Nephron progenitor cell (in vitro differentiated cells): ENCODE measurements at regions not wholly inside any gene's neighbourhood (a gene's known extent, or its start where the extent isn't known, plus 50 kb on each side); places are given as distances from the start of the nearest gene placed in this dataset.

Experiments
- DNase-seq: peaks from one replicate; pipeline ENCODE4 v3.0.0; 2021
- H3K27ac Mint-ChIP-seq: 2 replicates; pipeline ENCODE4 v1.8.0; 2021; ENCODE audit warnings: mild to moderate bottlenecking, moderate library complexity, mixed read lengths
- H3K27me3 Mint-ChIP-seq: 2 replicates; pipeline ENCODE4 v1.8.0; 2021; ENCODE audit warnings: mild to moderate bottlenecking, low read depth, mixed read lengths; ENCODE audit not compliant: poor library complexity
- H3K36me3 Mint-ChIP-seq: 2 replicates; pipeline ENCODE4 v1.8.0; 2021; ENCODE audit warnings: low read depth, mixed read lengths
- H3K4me1 Mint-ChIP-seq: 2 replicates; pipeline ENCODE4 v1.8.0; 2021; ENCODE audit warnings: mixed read lengths
- H3K4me3 Mint-ChIP-seq: 2 replicates; pipeline ENCODE4 v1.8.0; 2021; ENCODE audit warnings: mild to moderate bottlenecking, moderate library complexity, mixed read lengths
- H3K9me3 Mint-ChIP-seq: 2 replicates; pipeline ENCODE4 v1.8.0; 2021; ENCODE audit warnings: mild to moderate bottlenecking, moderate library complexity, mixed read lengths
- TF ChIP-seq, protein P1 (sequence below): fragments of 200-600 bp; sonication (generic); IDR thresholded peaks from 2 replicates; pipeline ENCODE4 v1.5.0; 2021; ENCODE audit warnings: antibody characterized with exemption

DNA sequence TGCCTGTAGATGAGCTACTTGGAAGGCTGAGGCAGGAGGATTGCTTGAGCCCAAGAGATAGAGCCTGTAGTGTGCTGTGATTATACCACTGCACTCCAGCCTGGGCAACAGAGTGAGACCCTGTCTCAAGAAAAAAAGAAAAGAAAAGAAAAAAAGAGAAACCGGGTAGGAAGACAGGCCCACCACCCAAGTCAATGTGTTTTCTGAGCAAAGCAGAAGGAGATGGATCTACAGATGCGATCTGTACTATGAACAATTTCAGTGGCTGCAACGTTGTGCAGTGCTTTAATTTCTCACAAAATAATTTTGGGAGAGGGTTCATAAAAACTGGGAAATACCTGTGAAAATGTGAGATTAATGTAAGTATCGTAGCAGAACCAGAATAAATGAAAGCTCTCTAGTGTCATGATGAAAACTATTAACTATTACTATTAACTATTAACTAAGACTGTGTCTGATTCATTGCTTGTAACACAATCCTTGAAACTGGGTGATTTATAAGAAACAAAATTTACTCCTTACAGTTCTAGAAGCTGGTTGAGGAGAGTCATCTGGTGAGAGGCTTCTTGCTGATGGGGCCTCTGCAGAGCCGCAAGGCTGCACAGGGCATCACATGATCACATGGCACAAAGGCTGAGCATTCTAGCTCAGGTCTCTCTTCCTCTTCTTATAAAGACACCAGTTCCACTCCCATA, 233.1 kb upstream of the ZNF217 start:
- Mint-ChIP-seq H3K27ac (peak overlapping the region; percentile 90), H3K4me3 (no peak overlapping the region), H3K9me3 (peaks cover 4% of the 10 kb centered on the region), H3K4me1 (peaks cover 44% of the 10 kb centered on the region), H3K36me3 (no peaks in the 10 kb centered on the region), H3K27me3 (peaks cover 10% of the 10 kb centered on the region)
- DNase-seq = no peak
- TF ChIP-seq, protein P1, sequence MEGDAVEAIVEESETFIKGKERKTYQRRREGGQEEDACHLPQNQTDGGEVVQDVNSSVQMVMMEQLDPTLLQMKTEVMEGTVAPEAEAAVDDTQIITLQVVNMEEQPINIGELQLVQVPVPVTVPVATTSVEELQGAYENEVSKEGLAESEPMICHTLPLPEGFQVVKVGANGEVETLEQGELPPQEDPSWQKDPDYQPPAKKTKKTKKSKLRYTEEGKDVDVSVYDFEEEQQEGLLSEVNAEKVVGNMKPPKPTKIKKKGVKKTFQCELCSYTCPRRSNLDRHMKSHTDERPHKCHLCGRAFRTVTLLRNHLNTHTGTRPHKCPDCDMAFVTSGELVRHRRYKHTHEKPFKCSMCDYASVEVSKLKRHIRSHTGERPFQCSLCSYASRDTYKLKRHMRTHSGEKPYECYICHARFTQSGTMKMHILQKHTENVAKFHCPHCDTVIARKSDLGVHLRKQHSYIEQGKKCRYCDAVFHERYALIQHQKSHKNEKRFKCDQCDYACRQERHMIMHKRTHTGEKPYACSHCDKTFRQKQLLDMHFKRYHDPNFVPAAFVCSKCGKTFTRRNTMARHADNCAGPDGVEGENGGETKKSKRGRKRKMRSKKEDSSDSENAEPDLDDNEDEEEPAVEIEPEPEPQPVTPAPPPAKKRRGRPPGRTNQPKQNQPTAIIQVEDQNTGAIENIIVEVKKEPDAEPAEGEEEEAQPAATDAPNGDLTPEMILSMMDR = no peak

DNA sequence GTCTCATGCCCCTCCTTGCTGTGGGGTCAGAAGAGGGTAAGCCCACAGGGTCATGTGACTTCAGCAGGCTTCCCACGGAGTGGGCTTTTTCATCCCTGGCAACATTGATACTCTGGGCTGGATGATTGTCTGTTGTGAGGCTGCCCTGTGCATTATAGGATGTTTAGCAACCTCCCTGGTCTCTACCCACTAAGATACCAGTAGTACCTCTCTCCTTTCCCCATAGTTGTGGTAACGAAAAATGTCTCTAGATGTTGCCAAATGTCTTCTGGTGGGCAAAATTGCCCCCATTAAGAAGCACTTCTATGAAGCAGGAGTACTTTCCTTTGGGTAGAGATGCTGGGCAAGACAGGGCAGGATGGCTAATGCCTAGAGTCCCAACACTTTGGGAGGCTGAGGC, 232.5 kb upstream of the ZNF217 start:
- no peak overlapping the region for H3K4me3 Mint-ChIP-seq
- peaks cover 10% of the 10 kb centered on the region for H3K27me3 Mint-ChIP-seq
- peak overlapping the region; percentile 27 for H3K27ac Mint-ChIP-seq
- peaks cover 44% of the 10 kb centered on the region for H3K4me1 Mint-ChIP-seq
- no peaks in the 10 kb centered on the region for H3K36me3 Mint-ChIP-seq
- no peak for DNase-seq
- TF ChIP-seq, protein P1 = no peak
- peaks cover 4% of the 10 kb centered on the region for H3K9me3 Mint-ChIP-seq

DNA sequence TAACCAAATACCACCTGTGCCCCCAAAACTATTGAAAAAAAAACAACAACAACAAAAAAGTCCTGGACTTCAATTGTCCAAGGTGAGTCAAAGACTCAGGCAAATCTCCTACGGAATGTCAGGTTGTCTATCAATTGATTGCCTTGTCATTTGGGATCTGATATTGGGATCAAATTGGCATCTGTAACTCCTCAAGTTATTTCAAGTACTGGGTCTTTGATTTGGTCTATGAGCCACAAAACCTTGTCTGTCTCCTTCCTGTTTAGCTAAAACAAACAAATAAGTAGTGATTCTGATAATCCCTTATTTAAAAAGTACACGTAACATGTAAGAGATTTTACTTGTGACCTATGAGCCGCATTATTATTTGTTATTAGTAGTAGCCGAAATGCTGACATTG, 231.6 kb upstream of the ZNF217 start:
- H3K4me3 Mint-ChIP-seq = no peak overlapping the region
- TF ChIP-seq, protein P1 = no peak
- no peaks in the 10 kb centered on the region for H3K36me3 Mint-ChIP-seq
- peaks cover 10% of the 10 kb centered on the region for H3K27me3 Mint-ChIP-seq
- peaks cover 4% of the 10 kb centered on the region for H3K9me3 Mint-ChIP-seq
- no peak for DNase-seq
- peaks cover 41% of the 10 kb centered on the region for H3K4me1 Mint-ChIP-seq
- no peak overlapping the region for H3K27ac Mint-ChIP-seq

DNA sequence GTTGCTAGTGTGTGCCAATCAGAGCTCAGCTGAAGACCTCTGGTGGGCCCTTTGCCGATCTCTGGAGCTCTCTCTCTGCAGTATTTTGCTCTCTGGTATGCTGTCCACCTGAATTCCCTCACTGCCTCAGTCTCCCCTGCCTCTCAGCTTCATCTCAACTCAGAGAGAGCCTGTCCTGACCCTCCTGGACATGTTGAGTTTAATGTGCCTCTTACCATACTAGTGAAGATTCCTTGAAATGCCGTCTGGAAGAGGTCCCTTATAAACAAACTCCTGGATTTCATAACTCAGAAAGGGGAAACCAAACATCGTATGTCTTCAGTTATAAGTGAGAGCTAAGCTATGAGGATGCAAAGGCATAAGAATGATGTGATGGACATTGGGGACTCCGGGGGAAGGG, 231.1 kb upstream of the ZNF217 start:
- H3K27me3 Mint-ChIP-seq = peaks cover 10% of the 10 kb centered on the region
- no peak overlapping the region for H3K27ac Mint-ChIP-seq
- peaks cover 36% of the 10 kb centered on the region for H3K4me1 Mint-ChIP-seq
- H3K9me3 Mint-ChIP-seq = peaks cover 4% of the 10 kb centered on the region
- TF ChIP-seq, protein P1 = no peak
- DNase-seq = no peak
- no peak overlapping the region for H3K4me3 Mint-ChIP-seq
- no peaks in the 10 kb centered on the region for H3K36me3 Mint-ChIP-seq

DNA sequence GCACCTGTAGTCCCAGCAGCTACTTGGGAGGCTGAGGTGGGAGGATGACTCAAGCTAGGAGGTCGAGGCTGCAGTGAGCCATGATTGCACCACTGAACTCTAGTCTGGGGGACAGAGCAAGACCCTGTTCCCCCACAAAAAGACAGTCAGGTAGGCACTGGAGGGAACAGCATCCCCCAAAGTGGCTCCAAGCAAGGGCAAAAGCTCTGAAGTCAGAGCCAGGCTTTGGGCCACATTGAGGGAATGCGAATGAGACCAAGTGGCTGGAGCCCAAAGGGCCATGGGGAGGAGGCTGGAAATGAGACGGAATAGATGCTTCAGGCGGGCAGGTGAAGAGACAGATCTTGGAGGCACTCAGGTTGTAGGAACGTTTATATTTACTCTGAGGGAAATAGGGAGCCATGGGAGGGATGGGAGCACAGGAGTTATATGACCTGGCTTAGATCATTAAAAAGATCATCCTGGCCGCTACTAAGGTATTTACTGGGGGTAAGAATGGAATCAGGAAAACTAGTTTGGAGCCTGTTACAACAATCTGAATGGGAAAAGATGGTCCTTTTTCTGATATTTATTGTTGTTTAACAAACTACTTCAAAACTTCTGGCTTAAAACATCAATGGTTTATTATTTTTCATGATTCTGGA, 229.6 kb upstream of the ZNF217 start:
- Mint-ChIP-seq H3K27me3 (peaks cover 10% of the 10 kb centered on the region), H3K4me1 (peaks cover 21% of the 10 kb centered on the region), H3K36me3 (peaks cover under 1% of the 10 kb centered on the region), H3K9me3 (peaks cover 19% of the 10 kb centered on the region), H3K27ac (no peak overlapping the region), H3K4me3 (no peak overlapping the region)
- TF ChIP-seq, protein P1 = no peak
- DNase-seq = no peak

DNA sequence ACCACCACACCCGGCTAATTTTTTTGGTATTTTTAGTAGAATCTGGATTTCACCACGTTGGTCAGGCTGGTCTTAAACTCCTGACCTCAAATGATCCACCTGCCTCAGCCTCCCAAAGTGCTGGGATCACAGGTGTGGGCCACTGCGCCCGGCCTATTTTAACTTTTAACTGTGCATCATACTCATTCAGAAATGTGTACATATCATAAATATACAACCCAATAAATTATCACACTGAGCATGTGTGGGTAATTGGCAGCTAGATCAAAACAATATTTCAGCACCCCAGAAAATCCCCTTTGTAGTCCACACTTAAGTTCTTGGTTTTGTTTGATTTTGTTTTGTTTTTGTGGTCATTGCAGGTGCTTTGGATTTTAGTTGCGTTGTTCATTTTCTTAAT, 228.9 kb upstream of the ZNF217 start:
- Mint-ChIP-seq H3K9me3 (peaks cover 26% of the 10 kb centered on the region), H3K36me3 (peaks cover 6% of the 10 kb centered on the region), H3K4me3 (no peak overlapping the region), H3K4me1 (peaks cover 13% of the 10 kb centered on the region), H3K27me3 (peaks cover 10% of the 10 kb centered on the region), H3K27ac (no peak overlapping the region)
- DNase-seq = no peak
- TF ChIP-seq, protein P1 = no peak
